NCI-H82 treated with DMSO at 0.1 percent for 48 hours (cell line): ENCODE measurements at regions not wholly inside any gene's neighbourhood (a gene's known extent, or its start where the extent isn't known, plus 50 kb on each side); places are given as distances from the start of the nearest gene placed in this dataset.

Experiments used
- DNase-seq: peaks from one replicate; lab custom pipeline; 2025; ENCODE audit not compliant: unreplicated experiment; lab: John Stamatoyannopoulos, UW

DNA sequence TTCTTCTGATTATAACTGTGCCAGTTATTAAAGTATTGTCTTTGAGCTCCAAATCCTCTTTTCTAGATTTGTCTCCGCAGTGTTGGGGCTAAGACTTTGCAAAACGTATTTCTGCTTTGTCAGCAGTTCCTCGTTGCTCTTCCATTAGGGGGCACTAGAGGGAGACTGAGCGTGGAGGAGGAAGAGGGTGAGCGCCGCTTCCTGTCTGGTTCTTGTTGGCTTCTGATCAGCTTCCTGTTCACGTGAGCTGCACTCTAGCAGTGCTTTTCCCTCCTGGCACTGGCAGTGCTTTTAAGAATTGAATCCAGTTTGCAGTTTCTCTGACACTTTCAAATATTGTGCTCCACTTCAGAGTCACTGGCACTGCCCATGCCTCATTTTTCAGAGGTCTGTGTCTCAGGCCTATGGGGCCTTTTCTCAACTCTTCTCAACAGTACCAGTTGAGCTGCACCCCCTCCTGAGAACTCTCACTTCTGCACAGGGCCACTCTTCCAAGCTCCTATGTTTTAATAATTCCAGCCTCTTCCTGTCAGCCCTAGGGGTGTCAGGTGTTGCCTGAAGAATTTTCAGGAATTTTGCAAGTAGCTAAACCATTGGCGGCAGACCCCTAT lies 54.4 kb upstream of the LCORL start:
- DNase-seq, result no peak

DNA sequence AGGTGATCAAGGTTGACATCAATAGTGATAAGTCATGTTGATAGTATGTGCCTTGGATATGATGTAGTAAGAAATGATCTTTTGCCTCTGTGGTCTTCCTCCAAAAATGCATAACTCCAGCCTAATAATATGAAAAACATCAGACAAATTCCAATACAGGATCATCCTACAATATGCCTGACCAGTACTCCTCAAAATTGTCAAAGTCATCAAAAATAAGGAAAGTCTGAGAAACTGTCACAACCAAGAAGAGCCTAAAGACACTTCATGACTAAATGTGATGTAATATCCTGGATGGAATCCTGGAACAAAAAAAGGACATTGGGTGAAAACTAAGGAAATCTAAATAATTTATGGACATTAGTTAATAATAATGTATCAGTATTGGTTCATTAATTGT lies 50.3 kb upstream of the LCORL start:
- DNase-seq, result no peak
